COLO668 (cell line): ENCODE measurements at regions not wholly inside any gene's neighbourhood (a gene's known extent, or its start where the extent isn't known, plus 50 kb on each side); places are given as distances from the start of the nearest gene placed in this dataset.
"Not testable (repeated sequence)": the region's sequence is repeated elsewhere in the genome, so short reads cannot be mapped to it uniquely, and the experiment has no call there.

ENCODE experiments used
- DNase-seq: peaks from one replicate; lab custom pipeline; 2025; ENCODE audit not compliant: unreplicated experiment; lab: John Stamatoyannopoulos, UW

GRCh38 chr5:118397236-118397635, 591.1 kb downstream of the DTWD2 start:
- no peak for DNase-seq

DNA sequence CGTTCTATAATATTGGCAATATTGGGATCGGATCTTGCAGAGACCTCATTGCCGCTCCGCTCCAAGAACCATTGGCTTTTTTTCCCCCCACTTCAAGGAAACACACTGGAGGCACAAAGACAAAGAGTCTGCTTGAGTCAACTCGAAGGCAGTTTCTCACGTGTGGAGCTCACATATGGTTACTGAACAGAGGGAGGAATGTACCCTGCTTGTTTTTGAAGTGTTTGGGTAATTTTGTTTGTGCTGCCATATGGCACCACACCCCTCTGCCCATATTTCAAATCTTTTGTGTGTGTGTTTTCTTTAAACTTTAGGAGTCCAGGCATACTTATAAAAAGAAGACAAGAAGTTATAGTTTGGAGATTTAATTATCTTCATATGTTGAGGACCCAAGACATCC, 595.9 kb downstream of the DTWD2 start:
- DNase-seq = no peak

DNA sequence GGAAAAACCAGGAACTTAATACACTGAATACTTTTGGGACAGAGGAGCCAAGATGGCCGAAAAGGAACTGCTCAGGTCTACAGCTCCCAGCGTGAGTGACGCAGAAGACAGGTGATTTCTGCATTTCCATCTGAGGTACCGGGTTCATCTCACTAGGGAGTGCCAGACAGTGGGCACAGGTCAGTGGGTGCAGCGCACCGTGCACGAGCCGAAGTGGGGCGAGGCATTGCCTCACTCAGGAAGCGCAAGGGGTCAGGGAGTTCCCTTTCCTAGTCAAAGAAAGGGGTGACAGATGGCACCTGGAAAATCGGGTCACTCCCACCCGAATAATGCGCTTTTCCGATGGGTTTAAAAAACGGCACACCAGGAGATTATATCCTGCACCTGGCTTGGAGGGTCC, 605.4 kb downstream of the DTWD2 start:
- not testable (repeated sequence) for DNase-seq

DNA sequence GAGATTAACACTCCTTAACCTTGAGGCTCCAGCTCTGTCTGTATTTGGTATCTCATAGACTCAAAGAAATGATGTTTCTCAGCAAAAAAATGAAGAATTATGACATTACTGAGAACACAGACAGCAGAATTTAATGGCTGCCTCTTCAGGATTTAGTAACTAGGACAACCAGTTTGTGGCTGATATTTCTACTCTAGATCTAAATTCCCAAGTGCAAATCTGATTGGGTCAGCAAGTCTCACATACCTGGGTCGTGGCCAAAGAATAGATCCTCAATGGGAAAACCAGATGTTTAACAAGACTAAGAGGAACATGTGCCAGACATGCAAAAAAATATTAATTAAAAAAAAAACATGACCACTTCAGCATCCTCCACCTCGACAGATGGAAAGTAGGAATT, 608.9 kb downstream of the DTWD2 start:
- no peak for DNase-seq

- DNase-seq = no peak
Measured at GRCh38 chr5:118378959-118379358, 609.4 kb downstream of the DTWD2 start.

GRCh38 chr5:118377420-118377819, 610.9 kb downstream of the DTWD2 start:
- DNase-seq = no peak

- no peak for DNase-seq
Measured at GRCh38 chr5:118371973-118372831, 616.1 kb downstream of the DTWD2 start.

DNA sequence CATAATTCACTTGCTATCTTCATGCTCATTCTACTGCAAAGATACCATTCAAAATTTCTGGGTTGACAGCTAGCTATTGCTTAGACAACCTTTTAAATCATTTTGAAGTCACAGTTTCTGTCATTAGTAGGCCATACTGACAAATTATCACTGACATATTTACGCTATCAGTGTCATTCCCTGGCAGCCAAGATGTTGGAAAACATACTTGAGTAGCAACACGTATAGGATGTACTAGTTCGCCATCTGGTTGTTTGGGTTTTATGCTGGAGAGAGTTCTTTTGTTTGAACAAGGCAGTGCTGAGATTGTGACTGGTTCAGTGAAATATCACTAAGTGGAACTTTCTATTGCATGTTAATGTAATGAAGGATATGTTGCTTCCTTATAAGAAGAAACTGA, 621.9 kb downstream of the DTWD2 start:
- DNase-seq = no peak

DNA sequence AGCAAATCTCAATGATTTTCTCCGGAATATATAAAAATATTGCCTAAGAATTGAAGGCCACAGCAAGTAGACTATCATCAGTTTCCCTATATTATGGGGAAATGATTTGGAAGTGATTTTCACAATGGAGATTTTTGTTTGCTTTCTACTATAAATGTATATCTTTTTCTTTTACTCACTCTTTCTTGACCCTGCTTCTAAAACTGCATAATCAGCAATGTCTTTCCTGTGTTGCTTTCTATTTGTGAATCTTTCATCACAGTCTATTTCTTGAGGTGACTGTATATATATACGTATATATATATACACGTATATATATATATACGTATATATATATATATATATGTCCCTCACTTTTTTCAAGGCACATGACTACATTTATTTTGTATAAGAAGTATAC, 622.6 kb downstream of the DTWD2 start:
- DNase-seq = no peak

DNA sequence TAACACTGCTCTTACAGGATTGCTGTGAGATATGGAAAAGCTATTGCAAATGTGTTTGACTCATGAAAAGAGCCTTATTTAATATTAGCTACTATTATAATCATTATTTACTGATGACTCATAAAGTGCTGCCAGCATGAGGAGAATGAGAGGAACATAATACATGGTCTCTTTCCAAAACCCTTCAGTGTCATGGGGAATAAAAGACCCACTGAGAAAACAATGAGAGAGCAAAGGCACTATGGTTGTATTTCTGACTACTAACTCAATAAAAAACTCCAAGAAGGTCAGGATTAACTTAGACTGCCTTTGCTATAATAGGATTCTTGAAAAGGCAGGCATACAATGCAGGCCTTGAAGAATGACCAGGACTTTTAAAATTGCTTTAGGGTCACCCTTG, 633.5 kb downstream of the DTWD2 start:
- DNase-seq = no peak

GRCh38 chr5:118353970-118354369, 634.4 kb downstream of the DTWD2 start:
- DNase-seq = no peak

DNA sequence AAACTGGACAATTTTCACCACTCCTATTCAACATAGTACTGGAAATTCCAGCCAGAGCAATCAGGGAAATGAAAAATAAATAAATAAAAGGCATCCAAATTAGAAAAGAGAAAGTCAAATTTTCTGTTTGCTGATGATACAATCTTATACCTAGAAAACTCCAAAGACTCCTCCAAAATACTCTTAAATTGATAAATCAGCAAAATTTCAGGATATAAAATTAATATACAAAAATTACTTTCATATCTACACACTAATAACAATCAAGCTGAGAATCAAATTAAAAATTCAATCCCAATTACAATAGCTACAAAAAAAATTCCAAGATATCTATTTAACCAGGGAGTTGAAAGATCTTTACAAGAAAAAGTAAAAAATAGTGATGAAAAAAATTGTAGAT, 651.9 kb downstream of the DTWD2 start:
- DNase-seq = no peak

- DNase-seq = no peak
Measured at GRCh38 chr5:118327389-118327788, 661.0 kb downstream of the DTWD2 start.

DNA sequence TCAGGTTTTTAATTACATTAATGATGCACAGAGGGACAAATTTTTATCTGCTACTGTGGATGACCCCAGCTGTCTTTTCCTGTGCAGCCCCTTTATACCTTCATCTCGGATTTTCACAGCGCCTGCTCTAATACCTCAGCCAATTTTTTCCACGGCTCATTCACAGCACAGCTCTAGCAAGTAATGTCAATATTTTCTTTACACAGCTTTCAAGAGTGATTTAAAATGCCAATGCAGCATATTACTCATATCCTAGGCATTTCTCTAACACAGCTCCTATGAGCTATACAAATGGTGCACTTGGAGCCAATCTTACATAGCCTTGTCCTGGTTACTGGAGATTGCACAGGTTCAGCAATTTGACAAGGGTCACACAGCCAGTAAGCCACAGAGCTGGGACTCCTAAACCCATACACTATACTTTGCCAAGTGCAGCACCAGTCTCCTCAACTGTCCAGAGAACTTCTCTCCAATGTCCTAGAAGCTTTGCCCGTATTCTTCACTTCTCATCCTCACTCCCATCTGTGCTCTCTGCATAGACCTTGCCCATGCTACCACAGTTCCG, 661.8 kb downstream of the DTWD2 start:
- DNase-seq = no peak

GRCh38 chr5:118325931-118326330, 662.4 kb downstream of the DTWD2 start:
- DNase-seq = no peak

DNA sequence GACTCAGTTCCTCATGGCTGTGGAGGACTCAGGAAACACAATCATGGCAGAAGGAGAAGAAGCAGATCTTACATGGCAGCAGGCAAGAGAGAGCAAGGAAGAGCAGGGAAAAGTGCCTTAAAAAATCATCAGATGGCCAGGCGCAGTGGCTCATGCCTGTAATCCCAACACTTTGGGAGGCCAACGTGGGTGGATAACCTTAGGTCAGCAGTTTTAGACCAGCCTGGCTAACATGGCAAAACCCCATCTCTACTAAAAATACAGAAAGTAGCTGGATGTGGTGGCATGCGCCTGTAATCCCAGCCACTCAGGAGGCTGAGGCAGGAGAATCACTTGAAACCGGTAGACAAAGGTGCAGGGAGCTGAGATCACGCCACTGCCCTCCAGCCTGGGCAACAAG, 664.6 kb downstream of the DTWD2 start:
- not testable (repeated sequence) for DNase-seq

DNA sequence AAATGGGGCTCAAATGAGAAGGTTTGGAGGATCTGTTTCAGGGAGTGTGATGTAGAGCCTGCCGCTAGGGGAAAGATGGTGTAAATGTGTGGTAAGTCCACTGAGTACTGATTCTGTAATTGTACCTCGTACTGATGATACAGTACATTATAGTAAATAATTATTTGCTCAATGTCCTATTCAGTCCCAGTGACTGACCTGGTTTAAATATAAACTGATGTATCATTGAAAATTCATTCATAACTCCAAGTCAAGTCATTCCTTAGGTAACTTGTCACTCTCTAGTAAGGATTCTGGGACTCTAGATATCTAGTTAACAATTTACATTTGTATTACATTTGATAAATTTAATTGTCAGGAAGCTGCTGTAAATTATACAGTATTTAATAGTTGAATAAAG, 667.3 kb downstream of the DTWD2 start:
- no peak for DNase-seq

DNA sequence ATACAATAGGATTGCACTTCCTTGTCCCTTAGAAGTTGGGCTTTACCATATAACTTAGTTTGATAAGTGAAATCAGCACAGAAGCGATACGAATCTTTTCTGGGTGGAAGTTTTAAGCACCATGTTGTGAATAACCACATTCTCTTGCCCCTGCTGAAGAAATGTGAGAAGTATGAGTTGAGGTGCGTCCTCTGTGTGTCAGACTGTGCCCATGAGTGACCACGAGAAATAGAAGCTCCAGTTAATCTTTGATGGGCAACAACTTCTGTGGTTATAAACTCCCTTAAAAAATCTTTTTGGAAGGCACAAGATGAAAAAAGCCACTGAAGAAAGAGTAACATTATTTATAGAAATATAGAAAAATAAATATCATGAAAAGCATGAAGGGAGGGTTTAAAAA, 668.2 kb downstream of the DTWD2 start:
- no peak for DNase-seq

GRCh38 chr5:118314931-118315330, 673.4 kb downstream of the DTWD2 start:
- DNase-seq = no peak

DNA sequence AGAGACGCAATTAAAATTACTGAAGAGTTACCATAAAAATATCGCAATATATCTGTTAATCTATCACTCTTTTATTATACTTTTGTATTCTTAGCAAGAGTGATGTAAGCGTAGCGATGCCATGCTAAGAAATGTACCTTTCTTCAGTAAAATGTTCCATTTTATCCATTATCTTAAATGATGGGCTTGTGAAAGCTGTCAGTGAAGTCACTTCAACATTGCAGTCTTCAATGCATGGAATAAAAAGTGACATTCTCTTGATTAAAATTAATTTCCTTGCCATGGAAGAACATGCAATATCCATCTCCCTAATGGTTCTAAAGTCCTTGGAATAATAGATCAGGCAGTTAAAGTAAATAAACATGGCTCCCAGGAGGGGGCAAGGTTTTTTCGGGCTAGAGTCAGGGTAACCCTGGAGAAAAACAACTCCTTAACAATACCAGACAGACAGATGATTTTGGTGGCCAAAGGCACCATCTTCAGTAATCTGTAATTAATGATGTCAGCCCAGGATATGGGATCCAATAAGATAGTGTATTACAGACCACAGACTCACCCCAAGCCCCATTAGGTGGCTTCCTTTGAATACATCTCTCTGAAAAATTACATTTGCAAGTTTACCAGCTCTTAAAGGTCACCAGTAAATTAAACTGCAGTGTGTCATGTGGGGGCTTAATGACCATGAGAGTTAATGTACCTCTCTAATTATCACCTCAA, 677.1 kb downstream of the DTWD2 start:
- no peak for DNase-seq

GRCh38 chr5:118310401-118310800, 677.9 kb downstream of the DTWD2 start:
- DNase-seq = no peak

- DNase-seq = no peak
Measured at GRCh38 chr5:118303296-118303695, 685.1 kb downstream of the DTWD2 start.
